ENCODE measurements at regions not wholly inside any gene's neighbourhood (a gene's known extent, or its start where the extent isn't known, plus 50 kb on each side); places are given as distances from the start of the nearest gene placed in this dataset.
"Not testable (repeated sequence)": the region's sequence is repeated elsewhere in the genome, so short reads cannot be mapped to it uniquely, and the experiment has no call there.

DNA sequence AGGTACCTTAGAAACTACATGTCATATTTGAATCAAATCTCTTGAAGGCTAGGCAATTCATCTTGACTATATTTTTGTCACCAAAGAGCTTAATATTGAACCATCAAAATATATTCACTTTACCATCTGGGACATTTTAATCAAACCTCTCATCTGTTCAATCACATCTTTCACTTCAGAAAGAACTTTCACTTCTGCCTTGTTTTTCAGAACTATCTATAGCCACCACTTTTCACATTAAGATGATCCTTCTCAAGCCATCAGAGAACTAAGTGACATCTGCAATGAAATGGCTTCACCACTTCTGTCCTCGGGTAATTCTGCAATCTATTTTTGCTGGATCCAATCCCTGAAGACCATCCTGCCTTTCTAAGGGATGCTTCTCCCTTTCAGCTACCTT lies 57.8 kb downstream of the OR2B2 start:
- DNase-seq = no peak

DNA sequence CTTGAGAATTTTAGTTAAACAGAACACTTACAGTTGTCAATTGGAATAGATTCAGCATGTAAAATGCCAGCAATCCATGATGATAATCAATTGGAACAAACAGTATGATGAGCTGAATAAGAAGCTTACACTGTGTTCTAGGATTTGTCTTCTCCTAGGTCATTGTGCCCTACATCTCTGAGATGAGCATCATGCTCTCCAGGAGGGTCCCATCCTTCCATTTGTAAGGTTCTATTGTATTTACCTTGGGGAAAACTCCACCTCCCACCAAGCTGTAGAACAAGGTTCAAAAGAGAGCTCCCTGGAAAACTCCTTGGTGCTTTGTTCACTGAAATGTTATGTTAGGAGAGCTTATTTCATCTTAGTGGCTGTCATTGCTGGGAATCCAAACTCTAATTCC lies 60.8 kb downstream of the OR2B2 start:
- no peak for DNase-seq

DNA sequence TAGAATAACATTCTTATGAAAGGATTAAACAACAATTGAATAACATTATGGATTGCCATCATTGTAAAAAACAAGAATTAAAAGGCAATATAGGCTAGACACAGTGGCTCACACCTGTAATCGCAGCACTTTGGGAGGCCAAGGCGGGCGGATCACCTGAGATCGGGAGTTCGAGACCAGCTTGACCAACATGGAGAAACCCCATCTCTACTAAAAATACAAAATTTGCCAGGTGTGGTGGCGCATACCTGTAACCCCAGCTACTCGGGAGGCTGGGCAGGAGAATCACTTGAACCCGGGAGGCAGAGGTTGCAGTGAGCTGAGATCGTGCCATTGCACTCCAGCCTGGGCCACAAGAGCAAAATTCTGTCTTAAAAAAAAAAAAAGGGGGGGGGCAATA lies 63.2 kb downstream of the OR2B2 start:
- DNase-seq = not testable (repeated sequence)

- DNase-seq = no peak
Measured at GRCh38 chr6:27847706-27848105, 64.5 kb downstream of the OR2B2 start.

GRCh38 chr6:27840572-27840971 lies 71.6 kb downstream of the OR2B2 start:
- DNase-seq = no peak

GRCh38 chr6:27839626-27840475 lies 72.3 kb downstream of the OR2B2 start:
- DNase-seq = no peak

DNA sequence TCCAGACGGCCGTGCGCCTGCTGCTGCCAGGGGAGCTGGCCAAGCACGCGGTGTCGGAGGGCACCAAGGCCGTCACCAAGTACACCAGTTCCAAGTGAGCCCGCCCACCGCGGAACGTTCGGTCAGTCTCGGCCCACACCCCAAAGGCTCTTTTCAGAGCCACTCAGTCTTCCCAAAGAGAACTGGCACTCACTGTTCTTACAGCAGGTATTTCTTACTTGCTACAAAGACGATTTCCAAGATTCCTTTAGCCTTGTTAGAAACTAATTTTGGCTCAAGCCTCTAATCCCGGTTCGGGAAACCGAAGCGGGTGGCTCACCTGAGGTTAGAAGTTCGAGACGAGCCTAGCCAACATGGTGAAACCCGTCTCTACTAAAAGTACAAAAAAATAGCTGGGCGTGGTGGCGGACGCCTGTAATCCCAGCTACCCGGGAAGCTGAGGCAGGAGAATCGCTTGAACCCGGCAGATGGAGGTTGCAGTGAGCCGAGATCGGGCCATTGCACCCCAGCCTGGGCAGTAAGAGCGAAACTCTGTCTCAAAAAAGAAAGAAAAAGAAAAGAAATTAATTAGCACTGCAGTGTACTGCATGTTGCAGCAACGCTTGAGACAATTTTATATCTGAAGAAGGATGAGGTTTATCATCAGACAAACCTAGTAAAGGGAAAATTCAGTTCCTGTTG lies 73.1 kb downstream of the OR2B2 start:
- DNase-seq = peak; percentile 68

DNA sequence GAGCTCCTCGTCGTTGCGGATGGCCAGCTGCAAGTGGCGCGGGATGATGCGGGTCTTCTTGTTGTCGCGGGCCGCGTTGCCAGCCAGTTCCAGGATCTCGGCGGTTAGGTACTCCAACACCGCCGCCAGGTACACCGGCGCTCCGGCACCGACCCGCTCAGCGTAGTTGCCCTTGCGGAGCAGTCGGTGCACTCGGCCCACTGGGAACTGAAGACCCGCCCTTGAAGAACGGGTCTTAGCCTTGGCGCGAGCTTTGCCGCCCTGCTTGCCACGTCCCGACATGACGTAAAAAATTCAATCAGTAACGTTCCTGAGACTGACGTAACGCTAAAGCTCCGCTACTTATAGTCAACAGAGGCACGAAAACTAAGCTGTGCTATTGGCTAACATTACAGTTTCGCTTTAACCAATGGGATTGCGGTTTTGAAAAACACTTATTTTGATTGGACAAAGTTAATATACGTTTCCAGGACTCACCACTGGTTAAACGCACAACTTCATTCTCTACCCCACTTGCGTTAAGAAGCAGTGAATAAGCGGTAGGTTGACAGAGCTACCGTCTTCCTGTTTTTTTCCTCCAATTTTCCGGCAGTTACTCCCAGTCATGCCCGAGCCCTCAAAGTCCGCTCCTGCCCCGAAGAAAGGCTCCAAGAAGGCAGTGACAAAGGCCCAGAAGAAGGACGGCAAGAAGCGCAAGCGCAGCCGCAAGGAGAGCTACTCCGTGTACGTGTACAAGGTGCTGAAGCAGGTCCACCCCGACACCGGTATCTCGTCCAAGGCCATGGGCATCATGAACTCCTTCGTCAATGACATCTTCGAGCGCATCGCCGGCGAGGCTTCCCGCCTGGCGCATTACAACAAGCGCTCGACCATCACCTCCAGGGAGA lies 73.9 kb downstream of the OR2B2 start:
- DNase-seq = peak; percentile 92

GRCh38 chr6:27837625-27838057 lies 74.6 kb downstream of the OR2B2 start:
- no peak for DNase-seq

DNA sequence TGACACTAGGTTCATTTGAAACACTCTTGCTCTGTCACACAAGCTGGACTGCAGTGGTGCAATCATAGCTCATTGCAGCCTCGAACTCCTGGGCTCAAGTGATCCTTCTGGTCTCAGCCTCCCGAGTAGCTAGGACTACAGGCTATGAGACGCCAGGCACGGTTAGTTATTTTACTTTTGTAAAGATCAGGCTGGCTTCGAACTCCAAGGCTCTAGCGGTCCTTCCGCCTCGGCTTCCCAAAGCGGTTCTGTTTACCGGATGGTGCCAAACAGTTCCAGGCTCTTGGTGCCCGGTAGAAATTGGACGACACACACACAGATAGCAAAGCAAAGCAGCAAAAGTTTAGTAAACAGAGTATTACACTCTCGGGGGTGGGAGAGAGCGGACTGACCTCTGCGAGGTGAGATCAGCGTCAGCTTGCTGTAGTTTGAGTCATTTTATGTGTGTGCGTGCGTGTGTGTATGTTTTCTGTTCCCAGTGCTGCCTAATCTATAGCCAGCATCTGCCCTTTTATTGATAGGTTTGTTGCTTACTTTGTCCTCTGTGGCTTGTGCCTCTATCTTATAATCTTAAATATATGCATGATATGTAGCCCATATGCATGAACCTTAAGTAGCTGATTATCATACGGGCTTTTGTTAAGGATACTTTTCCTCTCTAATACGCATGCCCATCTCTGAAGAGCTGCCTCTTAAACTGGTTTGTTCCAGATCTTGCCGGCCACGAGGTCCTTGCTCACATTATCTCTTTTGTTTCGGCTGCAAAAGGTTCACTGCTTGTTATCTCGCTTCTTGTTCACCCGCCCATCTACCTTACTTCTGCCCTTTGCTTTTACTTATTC lies 75.2 kb downstream of the OR2B2 start:
- peak; percentile 77 for DNase-seq

GRCh38 chr6:27836141-27836782 lies 75.9 kb downstream of the OR2B2 start:
- no peak for DNase-seq

DNA sequence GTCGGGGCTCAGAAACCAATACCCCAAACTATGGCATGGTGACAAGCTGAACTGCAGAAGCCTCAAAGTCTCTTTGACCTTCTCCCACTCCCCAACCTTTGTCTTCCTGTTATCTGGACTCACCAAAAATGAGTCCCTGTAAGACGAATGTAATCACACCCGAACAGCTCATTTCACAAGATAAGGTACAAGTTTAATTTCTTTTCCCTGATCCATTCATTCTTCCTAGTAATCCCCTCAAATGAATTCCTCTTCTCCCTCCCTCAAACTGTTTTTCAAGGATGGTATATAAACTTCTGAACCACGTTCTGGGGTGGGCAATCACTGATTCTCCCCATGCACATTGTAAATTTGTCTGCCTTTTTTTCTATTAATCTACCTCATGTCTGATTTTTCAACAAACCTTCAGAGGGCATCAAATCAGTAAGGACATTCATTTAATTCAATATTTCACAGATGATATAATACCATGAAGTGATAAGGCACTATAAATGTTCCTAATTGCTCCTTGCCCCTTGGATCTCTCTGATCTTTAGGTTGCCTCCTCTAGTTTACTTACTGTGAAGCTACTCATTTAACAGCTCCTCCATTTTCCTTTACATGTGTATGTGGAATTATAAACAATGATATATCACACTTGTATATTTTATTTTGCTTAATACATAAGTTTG lies 77.2 kb downstream of the OR2B2 start:
- no peak for DNase-seq

DNA sequence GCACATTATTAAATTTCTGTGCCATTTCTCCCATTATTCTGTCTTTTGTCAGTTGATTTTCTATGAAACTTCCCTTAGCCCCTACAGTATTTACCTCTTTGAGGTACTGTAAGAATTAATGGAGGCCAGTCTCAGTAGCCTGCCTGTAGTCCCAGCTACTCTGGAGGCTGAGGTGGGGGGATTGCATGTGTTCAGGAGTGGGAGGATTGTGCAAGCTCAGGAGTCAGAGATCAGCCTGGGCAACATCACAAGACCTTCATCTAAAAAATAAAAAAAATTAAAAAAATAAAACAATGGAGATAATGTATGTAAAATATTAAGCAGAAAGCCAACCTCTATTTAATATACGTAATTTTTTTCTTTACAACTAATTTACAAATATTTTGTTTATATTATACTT lies 77.8 kb downstream of the OR2B2 start:
- DNase-seq = no peak

GRCh38 chr6:27831434-27832081 lies 80.6 kb downstream of the OR2B2 start:
- DNase-seq = peak; percentile 93

DNA sequence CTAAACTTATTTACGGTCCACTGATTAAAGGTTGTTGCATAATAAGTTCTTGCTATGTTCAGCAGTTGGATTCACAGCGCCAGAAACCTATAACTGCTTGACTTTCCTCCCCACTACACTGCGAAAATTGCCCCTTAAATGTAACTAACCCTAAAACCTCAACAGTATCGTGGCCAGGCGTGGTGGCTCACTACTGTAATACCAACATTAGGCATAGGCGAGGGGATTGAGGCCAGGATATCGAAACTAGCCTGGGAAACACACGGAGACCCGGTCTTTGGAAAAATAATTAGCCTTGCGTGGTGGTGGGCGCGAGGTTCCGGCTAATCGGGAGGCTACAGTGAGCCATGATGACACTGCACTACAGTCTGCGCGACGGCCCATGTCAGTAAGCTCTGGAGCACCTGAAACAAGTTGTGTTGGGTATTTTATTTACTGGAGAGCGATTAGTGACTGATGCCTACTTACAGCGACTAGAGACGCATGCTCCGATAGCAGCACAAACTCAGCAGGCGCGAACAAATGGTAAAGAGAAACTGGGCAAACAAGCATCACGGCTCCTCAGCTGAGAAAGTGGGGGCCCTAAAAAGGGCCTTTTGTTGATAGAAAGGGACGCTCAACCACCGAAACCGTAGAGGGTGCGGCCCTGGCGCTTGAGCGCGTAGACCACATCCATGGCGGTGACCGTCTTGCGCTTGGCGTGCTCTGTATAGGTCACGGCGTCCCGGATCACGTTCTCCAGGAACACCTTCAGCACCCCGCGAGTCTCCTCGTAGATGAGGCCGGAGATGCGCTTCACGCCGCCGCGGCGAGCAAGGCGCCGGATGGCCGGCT lies 81.4 kb downstream of the OR2B2 start:
- peak; percentile 78 for DNase-seq

GRCh38 chr6:27830212-27830599 lies 82.0 kb downstream of the OR2B2 start:
- DNase-seq = no peak

- no peak for DNase-seq
Measured at GRCh38 chr6:27829453-27830211, 82.6 kb downstream of the OR2B2 start.

- DNase-seq = not testable (repeated sequence)
Measured at GRCh38 chr6:27827477-27827876, 84.7 kb downstream of the OR2B2 start.

- DNase-seq = not testable (repeated sequence)
Measured at GRCh38 chr6:27826612-27826985, 85.6 kb downstream of the OR2B2 start.
